ENCODE measurements at regions not wholly inside any gene's neighbourhood (a gene's known extent, or its start where the extent isn't known, plus 50 kb on each side); places are given as distances from the start of the nearest gene placed in this dataset.

DNA sequence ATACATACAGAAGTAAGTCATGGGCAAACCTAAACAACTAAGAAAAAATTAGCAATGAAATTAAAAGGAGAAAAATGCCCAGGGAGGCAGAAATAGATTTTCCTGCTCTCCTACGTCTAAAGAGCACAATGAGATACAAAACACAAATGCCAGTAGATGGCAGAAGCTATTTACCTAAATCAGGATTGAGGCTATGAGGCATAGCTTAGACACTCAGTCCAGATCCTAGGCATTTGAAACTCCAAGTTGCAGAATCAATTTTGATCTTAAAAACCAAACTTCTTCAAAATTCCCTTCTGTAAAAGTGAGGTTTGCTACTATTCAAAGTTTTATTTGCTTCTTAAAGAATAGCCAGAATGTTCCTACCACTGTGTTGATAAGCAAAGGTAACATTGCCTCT, 368.6 kb downstream of the DAD1 start:
- Histone ChIP-seq H3K9me3 (no peaks in the 10 kb centered on the region), H3K36me3 (no peaks in the 10 kb centered on the region), H3K4me1 (no peaks in the 10 kb centered on the region), H3K27me3 (no peaks in the 10 kb centered on the region), H3K4me3 (no peak overlapping the region), H3K27ac (no peak overlapping the region)
- TF ChIP-seq POLR2A (IDR thresholded peaks at IDR 0.05) (no peak), POLR2AphosphoS5 (IDR thresholded peaks at IDR 0.05) (no peak), EP300 (IDR thresholded peaks at IDR 0.05) (no peak)
- TF ChIP-seq, protein P1, sequence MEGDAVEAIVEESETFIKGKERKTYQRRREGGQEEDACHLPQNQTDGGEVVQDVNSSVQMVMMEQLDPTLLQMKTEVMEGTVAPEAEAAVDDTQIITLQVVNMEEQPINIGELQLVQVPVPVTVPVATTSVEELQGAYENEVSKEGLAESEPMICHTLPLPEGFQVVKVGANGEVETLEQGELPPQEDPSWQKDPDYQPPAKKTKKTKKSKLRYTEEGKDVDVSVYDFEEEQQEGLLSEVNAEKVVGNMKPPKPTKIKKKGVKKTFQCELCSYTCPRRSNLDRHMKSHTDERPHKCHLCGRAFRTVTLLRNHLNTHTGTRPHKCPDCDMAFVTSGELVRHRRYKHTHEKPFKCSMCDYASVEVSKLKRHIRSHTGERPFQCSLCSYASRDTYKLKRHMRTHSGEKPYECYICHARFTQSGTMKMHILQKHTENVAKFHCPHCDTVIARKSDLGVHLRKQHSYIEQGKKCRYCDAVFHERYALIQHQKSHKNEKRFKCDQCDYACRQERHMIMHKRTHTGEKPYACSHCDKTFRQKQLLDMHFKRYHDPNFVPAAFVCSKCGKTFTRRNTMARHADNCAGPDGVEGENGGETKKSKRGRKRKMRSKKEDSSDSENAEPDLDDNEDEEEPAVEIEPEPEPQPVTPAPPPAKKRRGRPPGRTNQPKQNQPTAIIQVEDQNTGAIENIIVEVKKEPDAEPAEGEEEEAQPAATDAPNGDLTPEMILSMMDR (IDR thresholded peaks at IDR 0.05): no peak
- 26 to 28% methylated on average over 1 of the region's 1 CpG for WGBS, 2 donors
- DNase-seq: no peak
- ATAC-seq (ENCODE audit: low FRiP score in 2 of 2): no peak

DNA sequence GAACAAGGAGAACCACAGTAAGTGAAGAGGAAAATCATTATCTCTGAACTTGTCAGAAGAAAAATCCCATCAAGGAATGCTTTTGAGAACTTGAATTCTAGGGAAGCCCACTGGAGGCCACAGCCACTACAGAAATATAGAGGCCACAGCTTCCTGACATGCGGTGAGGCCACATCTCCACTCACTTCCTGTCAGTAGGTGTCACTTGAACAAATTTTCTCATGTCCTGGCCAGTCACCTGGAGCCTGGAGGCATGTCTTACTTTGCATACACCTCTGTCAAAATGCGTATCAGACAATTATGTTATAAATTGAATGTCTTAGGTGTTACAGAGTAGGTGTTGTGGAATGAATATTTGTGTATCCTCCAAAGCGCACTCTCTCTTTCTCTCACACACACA, 370.3 kb downstream of the DAD1 start:
- no peaks in the 10 kb centered on the region for H3K4me1 ChIP-seq
- WGBS, 2 donors: 73 to 83% methylated on average over 3 of the region's 3 CpGs
- DNase-seq (no peak), ATAC-seq (ENCODE audit: low FRiP score in 2 of 2) (no peak)
- no peak overlapping the region for H3K27ac ChIP-seq
- H3K4me3 ChIP-seq: no peak overlapping the region
- H3K36me3 ChIP-seq: no peaks in the 10 kb centered on the region
- H3K27me3 ChIP-seq: no peaks in the 10 kb centered on the region
- H3K9me3 ChIP-seq: no peaks in the 10 kb centered on the region
- TF ChIP-seq POLR2A (IDR thresholded peaks at IDR 0.05) (no peak), EP300 (IDR thresholded peaks at IDR 0.05) (no peak), POLR2AphosphoS5 (IDR thresholded peaks at IDR 0.05) (no peak)

DNA sequence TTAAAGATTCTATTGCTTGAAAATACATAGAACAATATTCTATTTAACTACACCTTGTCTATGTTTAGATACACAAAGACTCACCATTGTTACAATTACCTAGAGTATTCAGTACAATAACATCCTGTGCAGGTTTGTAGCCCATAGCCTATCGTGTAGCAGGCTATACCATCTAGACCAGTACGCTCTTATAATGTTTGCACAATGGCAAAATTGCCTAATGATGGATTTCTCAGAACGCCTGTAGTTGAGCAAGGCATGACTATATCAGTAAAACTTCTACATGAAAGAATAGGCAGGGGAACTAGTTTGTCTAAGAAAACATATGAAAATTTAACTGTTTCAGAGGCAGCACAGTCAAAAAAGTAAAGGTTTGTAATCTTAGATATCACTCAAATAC, 375.9 kb downstream of the DAD1 start:
- no peak overlapping the region for H3K27ac ChIP-seq
- DNase-seq (no peak), ATAC-seq (ENCODE audit: low FRiP score in 2 of 2) (no peak)
- no peaks in the 10 kb centered on the region for H3K9me3 ChIP-seq
- no peaks in the 10 kb centered on the region for H3K4me1 ChIP-seq
- no peaks in the 10 kb centered on the region for H3K36me3 ChIP-seq
- TF ChIP-seq POLR2A (IDR thresholded peaks at IDR 0.05): no peak
- TF ChIP-seq, protein P1 (IDR thresholded peaks at IDR 0.05): no peak
- TF ChIP-seq POLR2AphosphoS5 (IDR thresholded peaks at IDR 0.05): no peak
- no peak for TF ChIP-seq EP300 (IDR thresholded peaks at IDR 0.05)
- H3K4me3 ChIP-seq: no peak overlapping the region
- H3K27me3 ChIP-seq: no peaks in the 10 kb centered on the region
- WGBS, 2 donors: 22 to 35% methylated on average over 3 of the region's 3 CpGs

DNA sequence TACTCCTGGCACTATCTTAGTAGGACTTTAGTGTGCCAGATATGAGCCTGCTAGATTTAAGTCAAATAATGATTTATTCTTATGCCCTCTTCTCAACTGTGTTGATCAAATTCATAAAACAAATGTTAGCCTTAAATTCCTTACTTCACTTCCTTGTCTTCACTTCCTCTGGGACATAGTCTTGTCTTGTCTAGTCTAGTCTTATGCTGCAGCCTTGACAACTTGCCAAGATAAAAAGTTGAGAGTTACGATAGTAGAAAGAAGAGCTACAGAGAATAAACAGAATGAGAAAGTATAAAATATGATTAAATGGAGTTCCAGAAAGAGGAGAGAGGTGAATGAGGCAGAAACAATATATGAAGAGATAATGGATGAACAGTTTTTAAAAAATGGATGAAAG, 378.1 kb downstream of the DAD1 start:
- WGBS, 2 donors: 41 to 47% methylated on average over 1 of the region's 1 CpG
- no peak overlapping the region for H3K4me3 ChIP-seq
- no peak for ATAC-seq (ENCODE audit: low FRiP score in 2 of 2)

DNA sequence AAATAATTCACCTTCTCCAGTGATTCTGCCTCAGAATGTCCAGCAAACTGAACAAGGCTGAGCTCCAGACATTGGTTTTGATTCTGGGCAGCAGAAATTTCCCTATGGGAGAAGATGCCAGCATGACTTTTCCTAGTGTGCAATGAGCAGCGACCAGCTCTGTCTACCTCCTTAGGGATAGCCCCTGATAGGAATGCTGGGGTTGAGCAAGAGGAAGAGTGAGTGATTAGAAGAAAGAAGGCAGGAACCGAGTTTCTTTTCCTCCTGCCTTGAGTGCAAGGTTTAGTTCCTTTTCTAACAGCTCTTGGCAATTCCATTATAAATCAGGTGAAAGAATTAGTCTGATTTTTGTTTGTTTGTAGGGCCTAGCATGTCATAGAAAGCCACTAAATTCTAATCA, 379.0 kb downstream of the DAD1 start:
- TF ChIP-seq POLR2AphosphoS5 (IDR thresholded peaks at IDR 0.05) (no peak), POLR2A (IDR thresholded peaks at IDR 0.05) (no peak), EP300 (IDR thresholded peaks at IDR 0.05) (no peak)
- TF ChIP-seq, protein P1 (IDR thresholded peaks at IDR 0.05): no peak
- Histone ChIP-seq H3K4me1 (no peaks in the 10 kb centered on the region), H3K4me3 (no peak overlapping the region), H3K27me3 (no peaks in the 10 kb centered on the region), H3K27ac (no peak overlapping the region), H3K36me3 (no peaks in the 10 kb centered on the region), H3K9me3 (no peaks in the 10 kb centered on the region)
- no peak for ATAC-seq (ENCODE audit: low FRiP score in 2 of 2)
- DNase-seq: no peak
- WGBS, 2 donors: 16 to 28% methylated on average over 2 of the region's 2 CpGs

More for the DNA sequence above, 378.1 kb downstream of the DAD1 start:
- H3K27me3 ChIP-seq: no peaks in the 10 kb centered on the region
- no peaks in the 10 kb centered on the region for H3K36me3 ChIP-seq
- H3K4me1 ChIP-seq: no peaks in the 10 kb centered on the region
- TF ChIP-seq POLR2AphosphoS5 (IDR thresholded peaks at IDR 0.05): no peak
- no peak for DNase-seq
- H3K9me3 ChIP-seq: no peaks in the 10 kb centered on the region
- no peak overlapping the region for H3K27ac ChIP-seq

DNA sequence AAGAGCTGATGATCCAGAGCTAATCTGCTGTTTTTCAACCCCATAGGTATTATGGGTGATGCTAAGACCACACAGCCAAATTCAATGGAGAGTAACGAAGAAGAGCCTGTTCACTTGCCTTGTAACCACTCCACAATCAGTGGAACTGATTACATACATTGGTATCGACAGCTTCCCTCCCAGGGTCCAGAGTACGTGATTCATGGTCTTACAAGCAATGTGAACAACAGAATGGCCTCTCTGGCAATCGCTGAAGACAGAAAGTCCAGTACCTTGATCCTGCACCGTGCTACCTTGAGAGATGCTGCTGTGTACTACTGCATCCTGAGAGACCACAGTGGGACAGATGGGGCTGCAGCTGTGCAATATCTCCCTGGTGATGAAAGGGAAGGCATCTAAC, 386.0 kb downstream of the DAD1 start:
- DNase-seq (no peak), ATAC-seq (ENCODE audit: low FRiP score in 2 of 2) (no peak)
- Histone ChIP-seq H3K4me1 (no peaks in the 10 kb centered on the region), H3K36me3 (no peaks in the 10 kb centered on the region), H3K27me3 (no peaks in the 10 kb centered on the region), H3K27ac (no peak overlapping the region), H3K9me3 (no peaks in the 10 kb centered on the region), H3K4me3 (no peak overlapping the region)
- 85 to 93% methylated on average over 5 of the region's 5 CpGs for WGBS, 2 donors
- TF ChIP-seq EP300 (IDR thresholded peaks at IDR 0.05) (no peak), POLR2A (IDR thresholded peaks at IDR 0.05) (no peak), POLR2AphosphoS5 (IDR thresholded peaks at IDR 0.05) (no peak)
- TF ChIP-seq, protein P1 (IDR thresholded peaks at IDR 0.05): no peak

Measured in upper lobe of left lung (tissue), 6 donors.